HEK293T (cell line): ENCODE measurements at regions not wholly inside any gene's neighbourhood (a gene's known extent, or its start where the extent isn't known, plus 50 kb on each side); places are given as distances from the start of the nearest gene placed in this dataset.

ENCODE experiments used
- CTBP1 ChIP-seq: fragments of 450-650 bp; IDR thresholded peaks from 2 replicates; pipeline ENCODE4 v1.6.1; 2016; ENCODE audit warnings: borderline replicate concordance
- ELF4 ChIP-seq: fragments of 450-650 bp; IDR thresholded peaks from 2 replicates; pipeline ENCODE4 v1.6.1; 2017; ENCODE audit warnings: antibody characterized with exemption
- FOXM1 ChIP-seq: fragments of 450-650 bp; IDR thresholded peaks from 2 replicates; pipeline ENCODE4 v1.6.1; 2017; ENCODE audit warnings: mild to moderate bottlenecking, borderline replicate concordance
- HDGF ChIP-seq: fragments of 450-650 bp; IDR thresholded peaks from 2 replicates; pipeline ENCODE4 v1.6.1; 2017; ENCODE audit warnings: antibody characterized with exemption, borderline replicate concordance
- TARDBP ChIP-seq: fragments of 450-650 bp; IDR thresholded peaks from 2 replicates; pipeline ENCODE4 v1.6.1; 2016
- TF ChIP-seq, protein P1 (sequence below): fragments of 450-650 bp; IDR thresholded peaks from 2 replicates; pipeline ENCODE4 v1.6.1; 2016

DNA sequence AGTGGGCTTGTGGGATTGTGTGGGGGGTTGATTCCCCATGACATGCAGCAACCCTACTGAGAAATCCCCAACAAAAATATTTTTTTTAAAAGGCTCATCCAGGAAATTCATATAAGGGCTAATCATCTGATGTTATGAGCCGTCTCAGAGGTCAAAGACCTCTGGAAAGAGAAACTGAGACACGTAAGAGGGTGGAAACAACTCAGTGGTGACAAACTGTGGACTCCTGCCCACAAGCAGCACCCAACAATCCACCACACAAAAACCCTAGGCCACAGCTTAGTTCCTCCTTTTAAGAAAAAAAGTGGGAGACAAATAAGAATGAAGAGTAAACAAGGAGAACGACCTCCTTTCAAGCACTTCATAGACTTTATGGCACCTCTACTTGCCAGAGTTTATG, 1096.1 kb upstream of the NRXN1 start:
- TF ChIP-seq TARDBP: no peak
- no peak for TF ChIP-seq FOXM1
- no peak for TF ChIP-seq ELF4
- no peak for TF ChIP-seq HDGF
- TF ChIP-seq, protein P1, sequence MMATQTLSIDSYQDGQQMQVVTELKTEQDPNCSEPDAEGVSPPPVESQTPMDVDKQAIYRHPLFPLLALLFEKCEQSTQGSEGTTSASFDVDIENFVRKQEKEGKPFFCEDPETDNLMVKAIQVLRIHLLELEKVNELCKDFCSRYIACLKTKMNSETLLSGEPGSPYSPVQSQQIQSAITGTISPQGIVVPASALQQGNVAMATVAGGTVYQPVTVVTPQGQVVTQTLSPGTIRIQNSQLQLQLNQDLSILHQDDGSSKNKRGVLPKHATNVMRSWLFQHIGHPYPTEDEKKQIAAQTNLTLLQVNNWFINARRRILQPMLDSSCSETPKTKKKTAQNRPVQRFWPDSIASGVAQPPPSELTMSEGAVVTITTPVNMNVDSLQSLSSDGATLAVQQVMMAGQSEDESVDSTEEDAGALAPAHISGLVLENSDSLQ: no peak
- no peak for TF ChIP-seq CTBP1
